ACC112 (cell line): ENCODE measurements at regions not wholly inside any gene's neighbourhood (a gene's known extent, or its start where the extent isn't known, plus 50 kb on each side); places are given as distances from the start of the nearest gene placed in this dataset.

Experiments
- H2AFZ ChIP-seq: fragments of 200-600 bp; sonication (generic); one replicate; pipeline ENCODE4 v1.6.0; 2017; ENCODE audit warnings: antibody characterized with exemption, low read length; ENCODE audit not compliant: unreplicated experiment
- H3K27ac ChIP-seq: fragments of 200-600 bp; sonication (generic); 2 replicates; pipeline ENCODE4 v1.5.1; 2014; ENCODE audit warnings: low read depth, mild to moderate bottlenecking, antibody characterized with exemption, low read length, moderate library complexity
- H3K27me3 ChIP-seq: fragments of 200-600 bp; sonication (generic); 2 replicates; pipeline ENCODE4 v1.6.1; 2014; ENCODE audit warnings: mild to moderate bottlenecking, antibody characterized with exemption, low read length, moderate library complexity, mixed read lengths; ENCODE audit not compliant: insufficient read depth
- H3K36me3 ChIP-seq: fragments of 200-600 bp; sonication (generic); 2 replicates; pipeline ENCODE4 v1.6.1; 2016; ENCODE audit warnings: mild to moderate bottlenecking, antibody characterized with exemption, low read length, moderate library complexity, mixed read lengths; ENCODE audit not compliant: insufficient read depth
- H3K4me1 ChIP-seq: fragments of 200-600 bp; sonication (generic); one replicate; pipeline ENCODE4 v1.6.1; 2016; ENCODE audit warnings: low read length, mixed read lengths; ENCODE audit not compliant: insufficient read depth, unreplicated experiment, control insufficient read depth
- H3K4me3 ChIP-seq: fragments of 200-600 bp; sonication (generic); 2 replicates; pipeline ENCODE4 v1.5.1; 2014; ENCODE audit warnings: mild to moderate bottlenecking, low read depth, low read length
- H3K79me2 ChIP-seq: fragments of 200-600 bp; sonication (generic); one replicate; pipeline ENCODE4 v1.6.0; 2016; ENCODE audit warnings: low read length; ENCODE audit not compliant: control insufficient read depth, unreplicated experiment, insufficient read depth

DNA sequence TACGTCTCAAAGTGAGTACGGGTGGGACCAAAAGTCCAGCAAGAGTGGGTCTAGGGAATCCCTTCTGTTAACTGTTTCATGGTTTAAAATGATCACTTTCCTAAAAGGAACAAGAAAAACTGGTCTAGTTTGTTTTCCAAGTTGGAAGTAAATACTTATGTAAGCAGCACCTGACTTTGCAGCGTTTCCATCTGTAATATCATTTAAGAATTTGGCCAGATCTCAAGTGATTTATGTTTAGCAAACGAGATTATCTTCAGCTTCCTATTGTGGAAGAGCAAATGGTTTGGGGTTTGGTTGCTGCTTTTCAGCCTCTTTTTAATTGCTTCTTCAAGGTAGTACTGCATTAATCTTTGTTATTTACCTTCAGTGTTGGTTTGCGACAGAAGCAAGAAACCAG, 50.4 kb downstream of the FHIP1A start:
- Histone ChIP-seq H3K4me1 (no peaks in the 10 kb centered on the region), H3K27me3 (no peaks in the 10 kb centered on the region), H3K27ac (no peak overlapping the region), H3K36me3 (no peaks in the 10 kb centered on the region), H2AFZ (no peak overlapping the region), H3K79me2 (no peaks in the 10 kb centered on the region), H3K4me3 (no peak overlapping the region)

DNA sequence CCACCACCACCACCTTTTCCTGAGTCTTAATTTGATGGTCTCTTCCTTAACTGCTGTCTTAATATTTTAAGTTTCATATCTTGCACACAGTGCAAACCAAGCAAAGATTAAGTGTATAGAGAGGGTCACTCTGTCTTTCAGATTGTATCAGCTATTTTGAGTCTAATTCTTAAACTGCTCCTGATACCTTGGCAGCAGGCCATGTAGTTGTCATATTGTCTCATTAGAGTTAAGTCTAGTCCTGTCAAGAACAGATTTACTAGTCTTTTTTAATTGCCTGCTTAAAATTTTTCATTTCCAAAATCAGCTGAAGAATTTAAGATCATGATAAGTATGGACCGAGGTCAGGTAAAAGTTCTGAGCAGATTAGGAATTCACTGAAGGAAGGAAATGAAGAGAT, 51.5 kb downstream of the FHIP1A start:
- Histone ChIP-seq H3K27ac (no peak overlapping the region), H3K4me1 (no peaks in the 10 kb centered on the region), H3K36me3 (no peaks in the 10 kb centered on the region), H3K79me2 (no peaks in the 10 kb centered on the region), H3K4me3 (no peak overlapping the region), H3K27me3 (no peaks in the 10 kb centered on the region), H2AFZ (no peak overlapping the region)

GRCh38 chr4:151462554-151462953, 53.6 kb downstream of the FHIP1A start:
- H3K27ac ChIP-seq = no peak overlapping the region
- no peaks in the 10 kb centered on the region for H3K36me3 ChIP-seq
- H3K4me1 ChIP-seq = no peaks in the 10 kb centered on the region
- H3K27me3 ChIP-seq = no peaks in the 10 kb centered on the region
- no peak overlapping the region for H2AFZ ChIP-seq
- H3K4me3 ChIP-seq = no peak overlapping the region
- H3K79me2 ChIP-seq = no peaks in the 10 kb centered on the region

- Histone ChIP-seq H2AFZ (no peak overlapping the region), H3K79me2 (no peaks in the 10 kb centered on the region), H3K36me3 (no peaks in the 10 kb centered on the region), H3K4me3 (no peak overlapping the region), H3K27me3 (no peaks in the 10 kb centered on the region), H3K4me1 (no peaks in the 10 kb centered on the region), H3K27ac (no peak overlapping the region)
Observed at GRCh38 chr4:151468715-151469696, 60.0 kb downstream of the FHIP1A start.

- Histone ChIP-seq H3K27me3 (no peaks in the 10 kb centered on the region), H3K36me3 (no peaks in the 10 kb centered on the region), H3K4me1 (no peaks in the 10 kb centered on the region), H3K4me3 (no peak overlapping the region), H3K27ac (no peak overlapping the region), H2AFZ (no peak overlapping the region), H3K79me2 (no peaks in the 10 kb centered on the region)
Observed at GRCh38 chr4:151469970-151470369, 61.0 kb downstream of the FHIP1A start.

- no peaks in the 10 kb centered on the region for H3K4me1 ChIP-seq
Observed at GRCh38 chr4:151471728-151472127, 62.8 kb downstream of the FHIP1A start.

DNA sequence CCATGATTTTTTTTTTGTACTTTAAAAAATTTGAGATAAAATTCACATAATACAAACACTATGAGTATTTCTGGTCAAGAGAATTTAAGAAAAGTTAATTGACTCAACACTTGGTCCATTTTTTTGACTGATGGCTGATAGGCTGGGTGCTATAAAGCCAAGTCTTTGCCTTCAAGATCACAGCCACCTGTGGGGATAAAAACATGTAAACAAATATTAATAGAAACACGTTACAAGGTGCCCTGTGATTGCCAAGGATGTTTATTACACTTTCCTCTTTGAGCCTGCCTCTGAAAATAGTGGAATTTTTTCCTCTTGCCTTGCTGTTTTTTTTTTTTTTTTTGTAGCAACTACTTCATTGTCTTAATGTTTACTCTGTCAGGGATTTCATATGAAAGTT, 63.3 kb downstream of the FHIP1A start:
- no peak overlapping the region for H2AFZ ChIP-seq
- H3K79me2 ChIP-seq = no peaks in the 10 kb centered on the region
- H3K4me1 ChIP-seq = no peaks in the 10 kb centered on the region
- H3K27ac ChIP-seq = no peak overlapping the region
- no peak overlapping the region for H3K4me3 ChIP-seq
- H3K36me3 ChIP-seq = no peaks in the 10 kb centered on the region
- no peaks in the 10 kb centered on the region for H3K27me3 ChIP-seq

More at GRCh38 chr4:151471728-151472127, 62.8 kb downstream of the FHIP1A start:
- no peaks in the 10 kb centered on the region for H3K36me3 ChIP-seq
- H3K27me3 ChIP-seq = no peaks in the 10 kb centered on the region
- H3K4me3 ChIP-seq = no peak overlapping the region
- no peak overlapping the region for H2AFZ ChIP-seq
- no peaks in the 10 kb centered on the region for H3K79me2 ChIP-seq
- no peak overlapping the region for H3K27ac ChIP-seq

DNA sequence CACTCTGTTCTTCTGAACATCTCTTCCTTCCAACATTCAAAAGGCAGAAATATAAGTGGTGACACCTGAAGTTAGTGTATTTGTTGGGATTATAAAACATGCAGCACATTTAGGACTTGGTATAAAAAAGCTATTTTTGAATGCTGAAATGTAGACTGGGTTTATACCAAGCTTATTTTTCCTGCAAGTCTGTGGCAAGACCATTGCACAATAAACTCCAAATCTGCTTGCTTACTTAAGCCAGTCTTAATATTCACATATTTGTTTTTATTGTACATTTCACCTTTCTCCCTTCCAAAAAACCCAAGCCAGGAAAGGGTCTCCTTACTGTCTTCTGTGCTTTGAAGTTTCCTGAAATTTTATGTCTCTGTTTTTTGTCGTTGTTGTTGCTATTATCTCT, 63.7 kb downstream of the FHIP1A start:
- Histone ChIP-seq H3K27ac (no peak overlapping the region), H3K4me3 (no peak overlapping the region), H2AFZ (peak overlapping the region; percentile 12), H3K36me3 (no peaks in the 10 kb centered on the region), H3K79me2 (no peaks in the 10 kb centered on the region), H3K27me3 (no peaks in the 10 kb centered on the region), H3K4me1 (no peaks in the 10 kb centered on the region)

- Histone ChIP-seq H3K4me3 (no peak overlapping the region), H3K27me3 (no peaks in the 10 kb centered on the region), H3K36me3 (no peaks in the 10 kb centered on the region), H3K79me2 (no peaks in the 10 kb centered on the region), H2AFZ (no peak overlapping the region), H3K27ac (no peak overlapping the region), H3K4me1 (no peaks in the 10 kb centered on the region)
Observed at GRCh38 chr4:151473521-151474097, 64.6 kb downstream of the FHIP1A start.

DNA sequence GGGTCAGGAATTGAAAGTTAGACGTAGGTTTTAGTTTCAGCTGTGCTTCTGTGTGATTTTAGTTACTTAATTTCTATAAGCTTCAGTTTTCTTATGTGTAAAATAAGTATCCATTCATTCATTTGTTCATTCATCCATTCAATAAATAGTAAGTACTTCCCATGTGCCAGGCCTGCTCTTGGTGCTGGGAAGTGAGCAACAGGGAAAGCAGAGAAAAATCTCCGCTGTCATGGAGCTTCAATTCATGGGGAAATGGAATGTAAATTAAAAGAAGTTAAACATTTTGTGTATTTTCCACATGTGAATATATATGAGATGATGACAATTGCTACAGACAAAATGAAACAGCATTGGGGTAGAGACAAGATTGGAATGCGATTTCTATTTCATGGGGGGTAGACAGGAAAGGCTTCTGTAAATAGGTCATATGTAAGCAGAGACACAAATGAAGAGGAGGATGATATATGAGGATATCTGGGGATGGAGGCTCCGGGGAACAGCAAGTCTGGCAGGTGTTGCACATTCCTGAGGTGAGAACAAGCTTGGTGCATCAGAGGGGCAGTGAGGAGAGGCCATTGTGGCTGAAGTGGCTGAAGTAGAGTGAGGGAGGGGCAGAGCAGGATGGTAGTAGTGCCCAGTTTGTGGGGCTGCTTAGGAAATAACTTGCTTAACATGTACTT, 66.2 kb downstream of the FHIP1A start:
- Histone ChIP-seq H3K4me1 (no peaks in the 10 kb centered on the region), H3K79me2 (no peaks in the 10 kb centered on the region), H2AFZ (no peak overlapping the region), H3K27ac (no peak overlapping the region), H3K36me3 (no peaks in the 10 kb centered on the region), H3K4me3 (no peak overlapping the region), H3K27me3 (no peaks in the 10 kb centered on the region)
